ENCODE measurements at regions not wholly inside any gene's neighbourhood (a gene's known extent, or its start where the extent isn't known, plus 50 kb on each side); places are given as distances from the start of the nearest gene placed in this dataset.
A peak's percentile ranks its signal among the peaks of the same experiment; 100 is the strongest.

DNA sequence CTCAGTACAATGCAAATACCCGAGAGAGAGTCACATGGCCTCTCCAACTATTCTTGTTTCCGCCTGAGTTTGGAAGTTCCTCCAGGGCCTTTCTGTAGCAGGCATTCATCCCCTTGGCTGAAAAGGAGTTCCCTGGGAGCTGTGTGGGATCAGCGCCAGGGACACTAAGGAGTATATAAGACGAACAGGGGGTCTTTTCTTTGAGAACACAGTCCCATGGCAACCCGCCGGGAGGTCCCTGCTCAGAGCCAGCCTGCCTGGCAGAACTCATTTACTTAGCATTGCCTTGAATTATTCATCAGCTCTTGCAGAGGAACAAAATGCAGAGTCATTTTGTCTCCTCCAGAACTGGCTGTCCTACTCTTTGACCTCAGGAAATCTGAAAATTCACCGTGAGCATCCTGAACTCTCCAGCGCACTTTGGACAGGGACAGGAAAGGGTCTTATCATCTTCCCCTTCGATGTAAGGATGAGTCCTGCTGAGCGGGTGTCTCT lies 120.4 kb upstream of the OSMR start:
- no peak for FAIRE-seq

DNA sequence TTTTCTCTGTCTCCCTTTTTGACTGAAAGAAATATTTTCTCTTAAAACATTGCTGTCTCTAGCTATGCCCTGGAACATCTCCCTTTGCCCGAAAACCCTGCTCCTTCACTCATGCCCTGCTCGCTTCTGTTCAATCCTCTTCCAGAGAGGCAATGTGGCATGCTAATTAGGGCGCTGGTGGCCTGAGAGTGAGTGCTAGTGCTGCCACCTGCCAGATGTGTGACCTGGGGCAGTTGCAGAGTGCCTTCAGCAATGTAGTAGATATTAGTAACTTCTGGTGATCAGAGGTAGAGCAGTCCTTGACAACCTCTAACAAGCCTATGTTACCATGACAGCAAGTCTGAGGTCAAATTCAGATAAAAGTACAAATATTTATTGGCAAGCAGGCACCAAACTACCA lies 119.5 kb upstream of the OSMR start:
- DNase-seq (ENCODE audit: insufficient read length, low spot score) (no peak), FAIRE-seq (no peak)
- TF ChIP-seq CTCF (IDR thresholded peaks at IDR 0.05; ENCODE audit: insufficient read depth, missing control alignments): no peak

More for the DNA sequence above, 120.4 kb upstream of the OSMR start:
- TF ChIP-seq CTCF (IDR thresholded peaks at IDR 0.05; ENCODE audit: insufficient read depth, missing control alignments): no peak
- DNase-seq (ENCODE audit: insufficient read length, low spot score): no peak

- TF ChIP-seq CTCF (IDR thresholded peaks at IDR 0.05; ENCODE audit: insufficient read depth, missing control alignments): no peak
These were observed 117.8 kb upstream of the OSMR start for GRCh38 chr5:38728029-38728428.

DNA sequence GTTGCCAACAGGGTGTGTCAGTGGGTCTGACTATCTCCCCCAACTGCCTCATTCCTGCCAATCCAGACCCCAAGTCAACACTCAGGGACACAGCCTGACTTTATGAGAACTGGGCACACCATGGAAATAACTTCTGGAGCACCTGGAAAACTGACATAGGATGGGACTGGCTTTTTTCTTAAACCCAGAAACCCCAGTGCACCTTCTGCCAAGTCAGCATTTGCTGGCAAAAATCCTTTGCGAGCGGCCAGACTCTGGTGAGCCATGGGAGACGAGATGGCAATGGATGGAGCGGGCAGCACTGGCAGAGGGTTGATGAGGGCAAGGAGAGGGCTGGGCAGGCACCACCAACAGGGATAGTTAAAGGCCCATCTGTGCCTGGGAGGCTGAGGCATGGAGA lies 114.4 kb upstream of the OSMR start:
- DNase-seq (ENCODE audit: insufficient read length, low spot score) (no peak), FAIRE-seq (no peak)
- TF ChIP-seq CTCF (IDR thresholded peaks at IDR 0.05; ENCODE audit: insufficient read depth, missing control alignments): no peak

More at GRCh38 chr5:38728029-38728428, 117.8 kb upstream of the OSMR start:
- FAIRE-seq (no peak), DNase-seq (ENCODE audit: insufficient read length, low spot score) (no peak)

GRCh38 chr5:38734353-38734752 lies 111.5 kb upstream of the OSMR start:
- peak; percentile 27 for TF ChIP-seq CTCF (IDR thresholded peaks at IDR 0.05; ENCODE audit: insufficient read depth, missing control alignments)
- DNase-seq (ENCODE audit: insufficient read length, low spot score) (no peak), FAIRE-seq (no peak)

GRCh38 chr5:38736089-38736488 lies 109.7 kb upstream of the OSMR start:
- no peak for TF ChIP-seq CTCF (IDR thresholded peaks at IDR 0.05; ENCODE audit: insufficient read depth, missing control alignments)
- DNase-seq (ENCODE audit: insufficient read length, low spot score) (no peak), FAIRE-seq (no peak)

DNA sequence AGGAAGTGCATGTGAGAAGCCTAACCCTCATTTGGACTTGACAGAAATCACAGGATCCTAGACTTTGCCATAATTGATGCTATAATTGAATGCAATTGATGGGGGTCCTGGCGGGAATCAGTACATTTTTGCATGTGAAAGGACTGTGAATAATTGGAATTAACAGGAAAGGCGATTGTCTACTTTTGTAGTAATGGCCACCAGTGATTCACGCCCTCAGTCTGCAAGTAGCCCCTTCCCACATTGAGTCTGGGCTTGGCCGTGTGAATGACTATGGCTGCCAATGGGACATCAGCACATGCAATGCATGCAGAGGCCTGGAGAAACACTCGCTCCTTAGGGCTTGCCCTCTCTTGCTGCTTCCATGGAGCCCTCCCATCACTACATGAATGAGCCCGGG lies 107.8 kb upstream of the OSMR start:
- FAIRE-seq: no peak
- no peak for TF ChIP-seq CTCF (IDR thresholded peaks at IDR 0.05; ENCODE audit: insufficient read depth, missing control alignments)
- DNase-seq (ENCODE audit: insufficient read length, low spot score): no peak
